ENCODE measurements at regions not wholly inside any gene's neighbourhood (a gene's known extent, or its start where the extent isn't known, plus 50 kb on each side); places are given as distances from the start of the nearest gene placed in this dataset.

GRCh38 chr9:113785334-113785733 is 90.8 kb upstream of the ZNF618 start:
- H3K36me3 ChIP-seq (ENCODE audit: insufficient read depth, low read length): no peaks in the 10 kb centered on the region
- 0 out of 2 replicates have a peak, but pooled peaks cover 7% of the 10 kb centered on the region for H3K4me1 ChIP-seq (ENCODE audit: insufficient read depth, low read length)
- no peak overlapping the region for H3K9ac ChIP-seq (ENCODE audit: low read depth, low read length)
- H3K9me3 ChIP-seq (ENCODE audit: control insufficient read depth, insufficient read depth, low read length): no peaks in the 10 kb centered on the region

- H3K9ac ChIP-seq (ENCODE audit: low read depth, low read length): no peak overlapping the region
- 0 out of 2 replicates have a peak, but pooled peaks cover 7% of the 10 kb centered on the region for H3K4me1 ChIP-seq (ENCODE audit: insufficient read depth, low read length)
- no peaks in the 10 kb centered on the region for H3K9me3 ChIP-seq (ENCODE audit: control insufficient read depth, insufficient read depth, low read length)
- H3K36me3 ChIP-seq (ENCODE audit: insufficient read depth, low read length): no peaks in the 10 kb centered on the region
These were observed 90.0 kb upstream of the ZNF618 start for GRCh38 chr9:113786071-113786470.

GRCh38 chr9:113787871-113788270 is 88.2 kb upstream of the ZNF618 start:
- no peak overlapping the region for H3K9ac ChIP-seq (ENCODE audit: low read depth, low read length)
- no peaks in the 10 kb centered on the region for H3K36me3 ChIP-seq (ENCODE audit: insufficient read depth, low read length)
- H3K9me3 ChIP-seq (ENCODE audit: control insufficient read depth, insufficient read depth, low read length): no peaks in the 10 kb centered on the region
- 0 out of 2 replicates have a peak, but pooled peaks cover 7% of the 10 kb centered on the region for H3K4me1 ChIP-seq (ENCODE audit: insufficient read depth, low read length)

- Histone ChIP-seq H3K9ac (ENCODE audit: low read depth, low read length) (no peak overlapping the region), H3K36me3 (ENCODE audit: insufficient read depth, low read length) (no peaks in the 10 kb centered on the region), H3K9me3 (ENCODE audit: control insufficient read depth, insufficient read depth, low read length) (no peaks in the 10 kb centered on the region), H3K4me1 (ENCODE audit: insufficient read depth, low read length) (0 out of 2 replicates have a peak, but pooled peaks cover 7% of the 10 kb centered on the region)
These were observed 87.3 kb upstream of the ZNF618 start for GRCh38 chr9:113788616-113789330.

GRCh38 chr9:113790093-113790492 is 86.0 kb upstream of the ZNF618 start:
- Histone ChIP-seq H3K36me3 (ENCODE audit: insufficient read depth, low read length) (no peaks in the 10 kb centered on the region), H3K9me3 (ENCODE audit: control insufficient read depth, insufficient read depth, low read length) (no peaks in the 10 kb centered on the region), H3K9ac (ENCODE audit: low read depth, low read length) (no peak overlapping the region), H3K4me1 (ENCODE audit: insufficient read depth, low read length) (peaks cover 15% of the 10 kb centered on the region; the same call in 1 of the 2 replicates)

GRCh38 chr9:113793558-113793957 is 82.6 kb upstream of the ZNF618 start:
- H3K9me3 ChIP-seq (ENCODE audit: control insufficient read depth, insufficient read depth, low read length): no peaks in the 10 kb centered on the region
- no peaks in the 10 kb centered on the region for H3K36me3 ChIP-seq (ENCODE audit: insufficient read depth, low read length)
- peaks cover 16% of the 10 kb centered on the region; the same call in 1 of the 2 replicates for H3K4me1 ChIP-seq (ENCODE audit: insufficient read depth, low read length)
- no peak overlapping the region for H3K9ac ChIP-seq (ENCODE audit: low read depth, low read length)

- H3K4me1 ChIP-seq (ENCODE audit: insufficient read depth, low read length): peaks cover 15% of the 10 kb centered on the region; the same call in 1 of the 2 replicates
- no peak overlapping the region for H3K9ac ChIP-seq (ENCODE audit: low read depth, low read length)
- no peaks in the 10 kb centered on the region for H3K9me3 ChIP-seq (ENCODE audit: control insufficient read depth, insufficient read depth, low read length)
- H3K36me3 ChIP-seq (ENCODE audit: insufficient read depth, low read length): no peaks in the 10 kb centered on the region
These were observed 81.4 kb upstream of the ZNF618 start for GRCh38 chr9:113794721-113795120.

GRCh38 chr9:113795811-113796392 is 80.2 kb upstream of the ZNF618 start:
- H3K9ac ChIP-seq (ENCODE audit: low read depth, low read length): no peak overlapping the region
- no peaks in the 10 kb centered on the region for H3K9me3 ChIP-seq (ENCODE audit: control insufficient read depth, insufficient read depth, low read length)
- peaks cover 15% of the 10 kb centered on the region; the same call in 1 of the 2 replicates for H3K4me1 ChIP-seq (ENCODE audit: insufficient read depth, low read length)
- H3K36me3 ChIP-seq (ENCODE audit: insufficient read depth, low read length): no peaks in the 10 kb centered on the region

GRCh38 chr9:113796646-113797426 is 79.3 kb upstream of the ZNF618 start:
- Histone ChIP-seq H3K9me3 (ENCODE audit: control insufficient read depth, insufficient read depth, low read length) (no peaks in the 10 kb centered on the region), H3K9ac (ENCODE audit: low read depth, low read length) (no peak overlapping the region), H3K36me3 (ENCODE audit: insufficient read depth, low read length) (no peaks in the 10 kb centered on the region), H3K4me1 (ENCODE audit: insufficient read depth, low read length) (peaks cover 15% of the 10 kb centered on the region; the same call in 1 of the 2 replicates)

- Histone ChIP-seq H3K4me1 (ENCODE audit: insufficient read depth, low read length) (peaks cover 15% of the 10 kb centered on the region; the same call in 1 of the 2 replicates), H3K36me3 (ENCODE audit: insufficient read depth, low read length) (no peaks in the 10 kb centered on the region), H3K9ac (ENCODE audit: low read depth, low read length) (no peak overlapping the region), H3K9me3 (ENCODE audit: control insufficient read depth, insufficient read depth, low read length) (no peaks in the 10 kb centered on the region)
These were observed 77.8 kb upstream of the ZNF618 start for GRCh38 chr9:113798062-113799030.

GRCh38 chr9:113800276-113800675 is 75.8 kb upstream of the ZNF618 start:
- H3K36me3 ChIP-seq (ENCODE audit: insufficient read depth, low read length): no peaks in the 10 kb centered on the region
- 0 out of 2 replicates have a peak, but pooled peaks cover 7% of the 10 kb centered on the region for H3K4me1 ChIP-seq (ENCODE audit: insufficient read depth, low read length)
- no peak overlapping the region for H3K9ac ChIP-seq (ENCODE audit: low read depth, low read length)
- H3K9me3 ChIP-seq (ENCODE audit: control insufficient read depth, insufficient read depth, low read length): no peaks in the 10 kb centered on the region

GRCh38 chr9:113803811-113804589 is 72.1 kb upstream of the ZNF618 start:
- H3K36me3 ChIP-seq (ENCODE audit: insufficient read depth, low read length): no peaks in the 10 kb centered on the region
- H3K4me1 ChIP-seq (ENCODE audit: insufficient read depth, low read length): no peaks in the 10 kb centered on the region; the same call in 1 of the 2 replicates
- H3K9ac ChIP-seq (ENCODE audit: low read depth, low read length): no peak overlapping the region
- H3K9me3 ChIP-seq (ENCODE audit: control insufficient read depth, insufficient read depth, low read length): no peaks in the 10 kb centered on the region

- Histone ChIP-seq H3K9me3 (ENCODE audit: control insufficient read depth, insufficient read depth, low read length) (no peaks in the 10 kb centered on the region), H3K36me3 (ENCODE audit: insufficient read depth, low read length) (no peaks in the 10 kb centered on the region), H3K4me1 (ENCODE audit: insufficient read depth, low read length) (no peaks in the 10 kb centered on the region; the same call in 1 of the 2 replicates), H3K9ac (ENCODE audit: low read depth, low read length) (no peak overlapping the region)
These were observed 70.5 kb upstream of the ZNF618 start for GRCh38 chr9:113805486-113806132.

Data from ES-I3 (cell line).